HUES48 (cell line): ENCODE measurements at regions not wholly inside any gene's neighbourhood (a gene's known extent, or its start where the extent isn't known, plus 50 kb on each side); places are given as distances from the start of the nearest gene placed in this dataset.

Experiments
- H3K27ac ChIP-seq: one replicate; pipeline ENCODE4 v1.7.0; 2013; ENCODE audit warnings: low read depth, low read length, inconsistent platforms
- H3K27me3 ChIP-seq: 2 replicates; pipeline ENCODE4 v1.6.1; 2013; ENCODE audit warnings: mild to moderate bottlenecking, low read length; ENCODE audit not compliant: control insufficient read depth, insufficient read depth
- H3K36me3 ChIP-seq: 2 replicates; pipeline ENCODE4 v1.6.1; 2013; ENCODE audit warnings: low read length; ENCODE audit not compliant: control insufficient read depth, insufficient read depth
- H3K4me1 ChIP-seq: 2 replicates; pipeline ENCODE4 v1.6.1; 2013; ENCODE audit warnings: mild to moderate bottlenecking, low read length; ENCODE audit not compliant: control insufficient read depth, insufficient read depth
- H3K4me3 ChIP-seq: 2 replicates; pipeline ENCODE4 v1.5.1; 2013; ENCODE audit warnings: mild to moderate bottlenecking, low read depth, low read length
- H3K9ac ChIP-seq: 2 replicates; pipeline ENCODE4 v1.6.1; 2013; ENCODE audit warnings: mild to moderate bottlenecking, low read depth, low read length, moderate library complexity
- H3K9me3 ChIP-seq: 2 replicates; pipeline ENCODE4 v1.6.1; 2013; ENCODE audit warnings: low read length; ENCODE audit not compliant: control insufficient read depth, insufficient read depth

GRCh38 chr18:41829647-41830516 is 125.2 kb upstream of the PIK3C3 start:
- H3K36me3 ChIP-seq, result no peaks in the 10 kb centered on the region
- no peaks in the 10 kb centered on the region for H3K9me3 ChIP-seq
- H3K27ac ChIP-seq, result no peak overlapping the region
- H3K4me3 ChIP-seq, result no peak overlapping the region
- no peak overlapping the region for H3K9ac ChIP-seq
- no peaks in the 10 kb centered on the region for H3K27me3 ChIP-seq
- peaks cover 15% of the 10 kb centered on the region; the same call in 1 of the 2 replicates for H3K4me1 ChIP-seq

DNA sequence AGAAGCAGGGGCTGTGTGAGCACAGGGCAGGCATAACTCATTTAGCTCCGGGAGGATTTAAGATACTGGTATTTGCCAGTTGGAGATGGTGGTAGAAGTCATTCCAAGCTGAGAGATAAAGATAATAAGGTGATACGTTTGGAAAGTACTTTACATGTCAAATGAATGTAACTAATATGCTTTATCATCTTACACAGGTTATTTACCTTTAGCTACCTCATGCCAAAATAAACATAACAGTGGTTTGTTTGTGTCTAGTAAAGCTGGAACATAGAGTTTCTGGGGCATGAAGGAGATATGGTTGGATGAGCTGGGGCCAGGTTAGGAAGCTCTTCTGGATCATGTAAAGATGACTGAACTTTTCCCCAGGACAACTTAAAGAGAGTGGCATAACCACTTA is 126.9 kb upstream of the PIK3C3 start:
- H3K36me3 ChIP-seq, result no peaks in the 10 kb centered on the region
- H3K9me3 ChIP-seq, result no peaks in the 10 kb centered on the region
- H3K27me3 ChIP-seq, result no peaks in the 10 kb centered on the region
- peaks cover 15% of the 10 kb centered on the region; the same call in 1 of the 2 replicates for H3K4me1 ChIP-seq
- H3K27ac ChIP-seq, result no peak overlapping the region
- no peak overlapping the region for H3K4me3 ChIP-seq
- H3K9ac ChIP-seq, result no peak overlapping the region

- Histone ChIP-seq H3K27me3 (no peaks in the 10 kb centered on the region), H3K4me1 (peaks cover 15% of the 10 kb centered on the region; the same call in 1 of the 2 replicates), H3K9ac (no peak overlapping the region), H3K9me3 (no peaks in the 10 kb centered on the region), H3K4me3 (no peak overlapping the region), H3K27ac (no peak overlapping the region), H3K36me3 (no peaks in the 10 kb centered on the region)
These were observed 134.2 kb upstream of the PIK3C3 start for GRCh38 chr18:41820784-41821183.

DNA sequence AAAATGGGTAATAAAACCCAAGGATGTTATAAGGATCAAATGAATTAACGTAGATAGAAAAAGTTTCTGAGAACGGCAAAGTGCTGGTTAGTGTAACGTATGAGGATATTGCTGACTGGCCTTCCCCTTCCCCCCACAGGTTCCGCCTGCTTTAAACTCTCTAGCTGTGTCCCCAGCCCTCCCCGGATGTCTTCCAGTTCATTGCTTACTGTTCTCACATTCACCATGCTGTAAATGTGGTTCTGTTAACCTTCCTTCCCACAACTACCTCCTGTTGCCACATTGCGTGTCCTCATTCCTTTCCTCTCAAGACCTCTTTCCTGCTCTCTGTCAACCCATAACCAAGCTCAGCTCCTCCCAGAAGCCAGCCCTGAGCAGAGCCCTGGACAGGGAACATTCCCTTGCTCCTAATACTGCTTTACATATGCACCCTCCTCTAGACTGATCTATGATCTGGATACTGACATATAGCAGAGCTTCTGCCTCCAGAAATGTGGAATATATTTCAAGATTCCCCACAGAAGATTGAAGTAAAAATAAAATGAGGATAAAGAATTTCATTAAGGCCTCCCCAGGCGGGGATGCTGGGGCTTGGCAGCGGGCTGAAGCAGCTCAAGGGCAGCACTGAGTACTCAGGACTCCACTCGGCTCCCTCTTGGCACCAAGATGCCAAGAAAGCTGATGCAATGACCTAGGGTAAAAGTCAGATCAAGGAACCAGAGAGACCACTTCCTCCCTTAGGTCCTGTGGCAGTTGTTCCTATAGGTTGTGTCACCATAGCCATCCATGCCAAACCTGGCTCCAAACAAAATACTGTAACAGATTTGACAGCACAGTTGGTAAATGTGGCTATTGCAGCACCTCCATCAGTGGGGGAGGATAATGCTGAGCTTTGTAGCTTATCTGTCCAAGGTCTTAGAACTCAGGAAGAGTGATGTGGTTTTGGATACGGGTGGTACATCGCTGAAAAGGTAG is 136.4 kb upstream of the PIK3C3 start:
- Histone ChIP-seq H3K9me3 (no peaks in the 10 kb centered on the region), H3K27me3 (no peaks in the 10 kb centered on the region), H3K4me3 (no peak overlapping the region), H3K36me3 (no peaks in the 10 kb centered on the region), H3K4me1 (peaks cover 15% of the 10 kb centered on the region; the same call in 1 of the 2 replicates), H3K27ac (no peak overlapping the region), H3K9ac (no peak overlapping the region)

GRCh38 chr18:41814651-41815050 is 140.4 kb upstream of the PIK3C3 start:
- Histone ChIP-seq H3K9me3 (no peaks in the 10 kb centered on the region), H3K36me3 (no peaks in the 10 kb centered on the region), H3K27me3 (no peaks in the 10 kb centered on the region), H3K9ac (no peak overlapping the region), H3K27ac (no peak overlapping the region), H3K4me3 (no peak overlapping the region), H3K4me1 (peaks cover 15% of the 10 kb centered on the region; the same call in 1 of the 2 replicates)

DNA sequence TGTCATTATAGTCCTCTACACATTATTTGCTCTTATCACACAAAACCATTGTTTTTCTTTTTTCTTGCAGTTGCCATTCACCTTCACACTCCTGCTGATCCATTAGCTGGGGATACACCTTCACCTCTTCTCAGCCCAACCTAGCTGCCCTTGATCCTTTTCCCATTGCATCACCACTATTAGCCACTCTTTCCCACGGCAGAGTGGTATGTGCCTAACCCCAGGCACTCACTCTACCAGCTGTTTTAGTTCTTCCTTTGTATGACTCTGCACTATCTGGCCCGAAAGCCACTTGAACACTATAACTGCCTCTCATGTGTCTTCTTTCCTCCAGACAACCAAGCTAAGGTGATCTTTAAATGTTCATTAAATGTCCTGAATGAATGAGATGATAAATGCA is 145.4 kb upstream of the PIK3C3 start:
- Histone ChIP-seq H3K27me3 (no peaks in the 10 kb centered on the region), H3K4me3 (no peak overlapping the region), H3K4me1 (no peaks in the 10 kb centered on the region), H3K9ac (no peak overlapping the region), H3K36me3 (no peaks in the 10 kb centered on the region), H3K27ac (no peak overlapping the region), H3K9me3 (no peaks in the 10 kb centered on the region)

DNA sequence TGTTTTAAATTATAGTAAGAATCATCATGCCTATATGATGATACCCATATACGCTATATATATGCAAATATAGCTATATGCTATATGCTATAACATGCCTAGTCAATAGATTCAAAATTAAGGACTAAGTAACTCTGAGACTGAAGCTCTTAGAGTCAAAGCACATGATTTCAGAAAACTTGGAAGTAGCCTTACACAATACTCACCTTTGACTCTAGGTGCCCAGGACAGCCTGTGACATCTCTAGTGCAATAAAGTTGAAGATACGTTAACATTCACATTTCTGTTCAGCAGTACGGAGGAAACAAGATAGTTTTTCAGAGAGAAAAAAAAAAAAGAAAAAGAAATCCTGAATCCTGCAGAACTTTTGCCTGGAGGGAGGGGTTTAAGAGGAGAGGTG is 149.7 kb upstream of the PIK3C3 start:
- Histone ChIP-seq H3K4me3 (no peak overlapping the region), H3K27ac (no peak overlapping the region)

DNA sequence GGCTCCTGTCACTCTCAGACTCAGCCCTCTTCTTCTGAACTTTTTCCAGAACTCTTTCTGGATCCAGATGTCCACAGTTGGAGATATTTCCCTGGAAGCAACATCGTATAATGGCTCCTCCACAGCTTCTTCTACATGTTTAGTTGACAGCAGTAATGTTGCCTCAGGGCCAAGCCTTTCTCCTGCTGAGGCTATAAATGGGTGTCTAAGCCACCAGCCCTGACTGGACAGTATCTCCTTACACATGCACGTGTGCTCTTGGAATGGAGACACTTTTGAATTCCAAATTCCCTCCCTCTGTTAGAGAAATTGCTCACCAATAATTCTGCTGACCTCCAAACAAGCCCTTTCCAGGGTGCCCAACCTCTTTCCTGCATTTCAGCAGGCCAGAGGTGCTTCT is 156.2 kb upstream of the PIK3C3 start:
- Histone ChIP-seq H3K4me3 (no peak overlapping the region), H3K27ac (no peak overlapping the region), H3K9ac (no peak overlapping the region), H3K9me3 (no peaks in the 10 kb centered on the region), H3K36me3 (no peaks in the 10 kb centered on the region), H3K4me1 (no peaks in the 10 kb centered on the region), H3K27me3 (no peaks in the 10 kb centered on the region)

More for the DNA sequence above, 149.7 kb upstream of the PIK3C3 start:
- Histone ChIP-seq H3K36me3 (no peaks in the 10 kb centered on the region), H3K9me3 (no peaks in the 10 kb centered on the region), H3K27me3 (no peaks in the 10 kb centered on the region), H3K4me1 (no peaks in the 10 kb centered on the region), H3K9ac (no peak overlapping the region)

GRCh38 chr18:41790687-41791086 is 164.3 kb upstream of the PIK3C3 start:
- Histone ChIP-seq H3K4me3 (no peak overlapping the region), H3K9me3 (no peaks in the 10 kb centered on the region), H3K36me3 (no peaks in the 10 kb centered on the region), H3K9ac (no peak overlapping the region), H3K27me3 (no peaks in the 10 kb centered on the region), H3K27ac (no peak overlapping the region), H3K4me1 (no peaks in the 10 kb centered on the region)

DNA sequence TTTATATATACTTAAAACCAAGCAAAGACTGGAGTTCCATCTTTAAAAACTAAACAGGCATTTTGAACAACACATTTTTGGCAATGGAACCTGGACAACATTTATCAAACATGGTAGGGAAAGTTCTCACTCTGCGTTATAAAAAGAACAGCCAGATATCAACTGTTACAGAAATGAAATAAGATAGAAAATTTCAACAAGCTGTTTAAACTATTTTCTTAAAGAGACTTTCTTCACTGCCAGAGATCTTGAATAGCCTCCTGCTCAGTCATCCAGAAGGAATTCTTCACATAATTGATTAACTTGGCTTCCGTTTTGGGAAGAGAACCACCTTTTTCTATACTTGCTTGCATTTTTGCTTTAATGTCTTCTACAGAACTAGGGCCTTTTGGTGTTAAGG is 166.0 kb upstream of the PIK3C3 start:
- Histone ChIP-seq H3K27ac (no peak overlapping the region), H3K4me1 (no peaks in the 10 kb centered on the region), H3K9ac (no peak overlapping the region), H3K9me3 (no peaks in the 10 kb centered on the region), H3K4me3 (no peak overlapping the region), H3K27me3 (no peaks in the 10 kb centered on the region), H3K36me3 (no peaks in the 10 kb centered on the region)

GRCh38 chr18:41783879-41784278 is 171.2 kb upstream of the PIK3C3 start:
- Histone ChIP-seq H3K36me3 (no peaks in the 10 kb centered on the region), H3K27me3 (no peaks in the 10 kb centered on the region), H3K9me3 (no peaks in the 10 kb centered on the region), H3K4me3 (no peak overlapping the region), H3K4me1 (no peaks in the 10 kb centered on the region), H3K27ac (no peak overlapping the region), H3K9ac (no peak overlapping the region)
